Heart left ventricle (tissue), 13 donors: ENCODE measurements at regions not wholly inside any gene's neighbourhood (a gene's known extent, or its start where the extent isn't known, plus 50 kb on each side); places are given as distances from the start of the nearest gene placed in this dataset.

Source experiments
- CTCF ChIP-seq, 12 donors: fragments of 200-600 bp; sonication (generic) in 4 of 12; IDR thresholded peaks; one replicate each; pipeline versions ENCODE4 v1.5.0 to v1.8.0; 2018 to 2022; ENCODE audit warnings: antibody characterized with exemption in 12 of 12, mild to moderate bottlenecking in 5 of 12
- POLR2A ChIP-seq, 2 donors: fragments of 450-650 bp; IDR thresholded peaks; one replicate each; pipeline ENCODE4 v1.6.1; 2017; ENCODE audit warnings: antibody characterized with exemption in 2 of 2, mild to moderate bottlenecking in 2 of 2, moderate library complexity in 2 of 2
- donor health status: ischemic (EF 13 %, LVEDD 7.1; RV severe dilation, severe dysfunction).
- donor health status: DM: no; HTN: yes; CAD: no.
- donor health status: DM: no; HTN: no; CAD: no.
- donor health status: ischemic (EF 25% LVEDD 6.9; RV normal size, moderate dysfunction).
- donor health status: ischemic (EF 25% LVEDD 5.7; RV mildly dilated, moderate dysfunction).
- donor health status: ischemic (EF 35%, LVEDD 5.7; RV mildly dilated, moderate dysfunction).
- donor health status: nonischemic (EF 11% LVEDD 7.7; RV severe dilation, severe dysfunction).
- donor health status: DM: yes; HTN: yes; CAD: no.
- donor health status: PGD.
- donor health status: ischemic (EF 29% LVEDD 5.4; RV normal size, mild dysfunction).
- donor health status: nonischemic (EF 23%, LVEDD 6.1; RV moderate dilation, normal function).

GRCh38 chr2:52613064-52613463 lies 1154.5 kb upstream of the CHAC2 start:
- peak in 3 of 12 donors; percentile 18 to 29 (median 23) for TF ChIP-seq CTCF (IDR thresholded peaks at IDR 0.05)
- TF ChIP-seq POLR2A (IDR thresholded peaks at IDR 0.05), result no peak
